ENCODE measurements at regions not wholly inside any gene's neighbourhood (a gene's known extent, or its start where the extent isn't known, plus 50 kb on each side); places are given as distances from the start of the nearest gene placed in this dataset.
"Not testable (repeated sequence)": the region's sequence is repeated elsewhere in the genome, so short reads cannot be mapped to it uniquely, and the experiment has no call there.

GRCh38 chr14:56046996-56047395 lies 71.2 kb upstream of the PELI2 start:
- no peak for DNase-seq

GRCh38 chr14:56049536-56049935 lies 68.7 kb upstream of the PELI2 start:
- no peak for DNase-seq

- no peak for DNase-seq
Observed at GRCh38 chr14:56055511-56055910, 62.7 kb upstream of the PELI2 start.

GRCh38 chr14:56056031-56056430 lies 62.2 kb upstream of the PELI2 start:
- DNase-seq, result no peak

- no peak for DNase-seq
Observed at GRCh38 chr14:56057071-56057741, 61.0 kb upstream of the PELI2 start.

- DNase-seq, result no peak
Observed at GRCh38 chr14:56057767-56058166, 60.4 kb upstream of the PELI2 start.

GRCh38 chr14:56059054-56059453 lies 59.2 kb upstream of the PELI2 start:
- no peak for DNase-seq

- DNase-seq, result no peak
Observed at GRCh38 chr14:56061051-56061450, 57.2 kb upstream of the PELI2 start.

GRCh38 chr14:56063131-56063530 lies 55.1 kb upstream of the PELI2 start:
- no peak for DNase-seq

GRCh38 chr14:56064513-56064912 lies 53.7 kb upstream of the PELI2 start:
- no peak for DNase-seq

- not testable (repeated sequence) for DNase-seq
Observed at GRCh38 chr14:56065199-56065598, 53.0 kb upstream of the PELI2 start.

GRCh38 chr14:56065621-56066290 lies 52.5 kb upstream of the PELI2 start:
- no peak for DNase-seq
